ENCODE measurements at regions not wholly inside any gene's neighbourhood (a gene's known extent, or its start where the extent isn't known, plus 50 kb on each side); places are given as distances from the start of the nearest gene placed in this dataset.

DNA sequence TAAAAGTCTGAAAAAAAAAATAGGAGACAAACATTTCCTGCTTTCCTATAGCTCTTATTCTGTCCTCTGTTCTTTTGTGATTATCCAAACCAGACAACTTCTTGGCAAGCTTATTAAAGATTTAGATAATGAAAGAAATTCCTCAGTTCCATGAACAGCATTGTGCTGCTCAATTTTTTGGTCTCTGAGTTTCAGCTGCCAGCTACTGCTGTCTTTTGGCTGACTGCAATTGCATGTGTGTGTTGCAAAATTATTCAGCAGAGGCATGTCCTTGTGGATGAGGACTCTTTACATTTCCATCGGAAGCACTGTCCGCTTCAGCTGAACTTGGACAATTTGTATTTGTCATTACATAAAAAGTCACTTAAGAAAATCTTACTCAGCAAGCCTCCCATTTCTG is 397.3 kb upstream of the RASGRP1 start:
- DNase-seq (ENCODE audit: low read depth) = no peak
- no peak overlapping the region for H3K4me3 ChIP-seq (ENCODE audit: low read depth, low read length)
- TF ChIP-seq, protein P1, sequence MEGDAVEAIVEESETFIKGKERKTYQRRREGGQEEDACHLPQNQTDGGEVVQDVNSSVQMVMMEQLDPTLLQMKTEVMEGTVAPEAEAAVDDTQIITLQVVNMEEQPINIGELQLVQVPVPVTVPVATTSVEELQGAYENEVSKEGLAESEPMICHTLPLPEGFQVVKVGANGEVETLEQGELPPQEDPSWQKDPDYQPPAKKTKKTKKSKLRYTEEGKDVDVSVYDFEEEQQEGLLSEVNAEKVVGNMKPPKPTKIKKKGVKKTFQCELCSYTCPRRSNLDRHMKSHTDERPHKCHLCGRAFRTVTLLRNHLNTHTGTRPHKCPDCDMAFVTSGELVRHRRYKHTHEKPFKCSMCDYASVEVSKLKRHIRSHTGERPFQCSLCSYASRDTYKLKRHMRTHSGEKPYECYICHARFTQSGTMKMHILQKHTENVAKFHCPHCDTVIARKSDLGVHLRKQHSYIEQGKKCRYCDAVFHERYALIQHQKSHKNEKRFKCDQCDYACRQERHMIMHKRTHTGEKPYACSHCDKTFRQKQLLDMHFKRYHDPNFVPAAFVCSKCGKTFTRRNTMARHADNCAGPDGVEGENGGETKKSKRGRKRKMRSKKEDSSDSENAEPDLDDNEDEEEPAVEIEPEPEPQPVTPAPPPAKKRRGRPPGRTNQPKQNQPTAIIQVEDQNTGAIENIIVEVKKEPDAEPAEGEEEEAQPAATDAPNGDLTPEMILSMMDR (IDR thresholded peaks at IDR 0.05; ENCODE audit: low read depth, low read length, missing control alignments) = no peak

DNA sequence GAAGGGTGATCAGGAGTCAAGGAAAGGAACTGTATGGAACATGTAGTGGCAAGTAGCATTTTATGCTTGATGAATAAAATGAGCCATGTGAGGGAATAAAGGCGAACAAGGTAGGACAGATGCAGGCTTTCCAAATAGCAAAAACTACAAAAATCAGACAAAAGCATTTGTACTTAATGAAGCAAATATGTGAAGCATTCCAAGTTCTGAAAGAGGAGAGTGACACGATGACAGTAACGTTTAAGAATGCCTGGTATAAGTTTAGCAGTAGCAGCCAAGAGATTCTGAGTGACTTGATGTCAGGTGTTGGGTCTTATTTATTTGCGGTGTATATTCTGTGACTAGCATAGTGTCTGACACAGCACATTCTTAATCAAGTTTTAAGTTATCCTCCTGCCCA is 408.2 kb upstream of the RASGRP1 start:
- DNase-seq (ENCODE audit: low read depth) = no peak
- TF ChIP-seq, protein P1 (IDR thresholded peaks at IDR 0.05; ENCODE audit: low read depth, low read length, missing control alignments) = no peak
- no peak overlapping the region for H3K4me3 ChIP-seq (ENCODE audit: low read depth, low read length)

DNA sequence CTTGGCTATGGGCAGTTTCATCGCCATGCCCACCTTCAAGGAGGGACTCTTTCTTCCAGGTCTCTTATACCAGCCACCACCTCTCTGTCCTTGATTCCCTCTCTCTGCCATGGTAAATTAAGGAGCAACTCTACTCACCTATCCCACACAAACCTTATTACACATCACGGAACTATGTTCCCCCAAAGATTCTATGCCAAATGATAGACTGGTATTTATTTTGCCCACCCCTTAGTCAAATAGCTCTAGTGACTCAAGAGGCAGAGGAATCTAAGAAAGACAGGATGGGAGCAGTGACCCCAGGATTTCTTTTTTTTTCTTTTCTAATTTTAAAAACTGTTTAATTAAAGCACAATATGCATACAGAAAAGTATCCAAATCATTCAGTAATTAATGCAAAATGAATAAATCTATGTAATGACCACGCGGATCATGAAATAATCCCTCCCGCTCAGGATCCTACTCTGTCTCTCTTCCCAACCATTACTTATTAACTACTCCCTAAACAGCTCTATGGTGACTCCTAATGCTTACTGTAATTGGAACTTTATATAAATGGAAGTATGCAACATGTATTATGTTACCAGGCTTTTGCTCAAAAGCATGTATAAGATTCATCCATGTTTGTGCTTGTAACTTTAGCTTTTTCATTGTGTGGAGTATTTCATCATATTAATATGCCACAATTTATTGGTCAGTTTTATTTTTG is 410.8 kb upstream of the RASGRP1 start:
- no peak for DNase-seq (ENCODE audit: low read depth)
- TF ChIP-seq, protein P1 (IDR thresholded peaks at IDR 0.05; ENCODE audit: low read depth, low read length, missing control alignments) = no peak
- H3K4me3 ChIP-seq (ENCODE audit: low read depth, low read length) = no peak overlapping the region

DNA sequence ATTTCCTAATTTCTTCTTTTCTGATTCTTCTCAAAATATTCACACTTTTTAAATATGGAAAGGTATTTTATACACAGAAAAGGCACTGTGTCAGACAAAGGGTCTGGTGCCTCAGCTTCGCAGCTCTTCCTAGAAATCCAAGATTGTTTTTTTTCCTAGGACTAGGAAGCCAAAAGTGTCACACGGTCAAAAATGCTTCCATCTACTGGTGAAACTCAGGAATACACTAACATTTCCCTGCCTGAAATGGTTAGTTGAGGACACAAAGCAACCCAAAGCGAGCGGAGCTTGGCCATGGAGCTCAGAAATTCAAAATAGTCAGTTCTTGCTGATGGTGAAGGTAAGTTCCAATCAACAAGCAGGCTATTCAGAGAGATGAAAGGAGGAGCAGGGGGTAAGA is 426.5 kb upstream of the RASGRP1 start:
- no peak overlapping the region for H3K4me3 ChIP-seq (ENCODE audit: low read depth, low read length)
- TF ChIP-seq, protein P1 (IDR thresholded peaks at IDR 0.05; ENCODE audit: low read depth, low read length, missing control alignments) = peak; percentile 27
- DNase-seq (ENCODE audit: low read depth) = no peak

DNA sequence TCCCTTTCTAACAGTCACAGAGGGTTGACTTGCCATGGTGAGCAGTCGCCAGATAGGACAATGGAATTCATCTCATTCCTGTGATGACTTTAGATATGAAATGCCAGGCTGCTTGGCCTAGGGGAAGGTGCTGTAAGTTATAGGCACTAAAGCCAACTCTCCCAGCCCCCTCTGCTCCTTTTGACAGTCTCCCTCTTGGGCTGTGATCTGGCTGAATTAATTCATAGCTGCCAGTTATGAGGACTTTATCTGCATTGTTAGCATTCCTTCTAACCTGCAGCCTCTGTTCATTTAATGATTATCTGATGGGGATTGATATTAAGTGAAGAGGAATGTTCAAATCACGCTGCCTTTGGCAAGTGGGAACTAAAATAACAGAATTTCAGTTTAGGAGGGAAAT is 427.1 kb upstream of the RASGRP1 start:
- no peak overlapping the region for H3K4me3 ChIP-seq (ENCODE audit: low read depth, low read length)
- TF ChIP-seq, protein P1 (IDR thresholded peaks at IDR 0.05; ENCODE audit: low read depth, low read length, missing control alignments) = no peak

DNA sequence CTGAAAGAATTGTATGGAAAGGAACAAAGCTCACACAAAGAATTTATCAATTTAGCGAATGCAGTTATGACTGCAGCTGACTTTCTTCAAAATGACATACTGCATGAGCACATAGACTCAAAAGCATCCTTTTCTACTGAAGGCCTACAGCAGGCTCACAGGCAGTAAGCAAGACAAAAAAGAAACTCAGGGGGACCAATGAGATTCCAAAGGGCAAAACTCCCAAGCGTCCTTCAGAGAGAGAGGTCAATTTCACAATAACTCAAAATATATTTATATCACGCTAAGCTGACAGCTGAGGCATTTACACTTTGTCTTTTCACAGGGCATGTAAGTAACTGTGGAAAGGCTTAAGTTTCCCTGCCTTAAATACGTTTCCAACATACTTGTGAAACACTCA is 427.9 kb upstream of the RASGRP1 start:
- no peak for DNase-seq (ENCODE audit: low read depth)
- H3K4me3 ChIP-seq (ENCODE audit: low read depth, low read length) = no peak overlapping the region

More for the DNA sequence above, 427.1 kb upstream of the RASGRP1 start:
- no peak for DNase-seq (ENCODE audit: low read depth)

More for the DNA sequence above, 427.9 kb upstream of the RASGRP1 start:
- TF ChIP-seq, protein P1 (IDR thresholded peaks at IDR 0.05; ENCODE audit: low read depth, low read length, missing control alignments) = no peak
